GM23338 (cell line): ENCODE measurements at regions not wholly inside any gene's neighbourhood (a gene's known extent, or its start where the extent isn't known, plus 50 kb on each side); places are given as distances from the start of the nearest gene placed in this dataset.

Experiments
- ATAC-seq: fragments of 200-7000 bp; cut with Tn5 transposase; 3 replicates; pipeline ENCODE4 v1.9.1; 2020
- DNase-seq: peaks from one replicate; pipeline ENCODE4 v3.0.0-alpha.2; 2015; ENCODE audit warnings: low spot score
- H2AFZ ChIP-seq: fragments of 200-600 bp; sonication (generic); 2 replicates; pipeline ENCODE4 v1.8.0; 2016; ENCODE audit warnings: antibody characterized with exemption, mild to moderate bottlenecking, moderate library complexity
- H3F3A ChIP-seq: fragments of 200-600 bp; sonication (generic); replicated peaks from 2 replicates; pipeline ENCODE4 v1.8.0; 2017; ENCODE audit warnings: antibody characterized with exemption, mixed run types, low read depth
- H3K27ac ChIP-seq: fragments of 200-600 bp; sonication (generic); 2 replicates; pipeline ENCODE4 v1.6.1; 2016; ENCODE audit warnings: low read depth
- H3K27me3 ChIP-seq: fragments of 200-600 bp; sonication (generic); 2 replicates; pipeline ENCODE4 v1.8.0; 2016; ENCODE audit warnings: mild to moderate bottlenecking, mixed run types, moderate library complexity; ENCODE audit not compliant: insufficient read depth
- H3K36me3 ChIP-seq: fragments of 200-600 bp; sonication (generic); 2 replicates; pipeline ENCODE4 v1.8.0; 2016; ENCODE audit warnings: mild to moderate bottlenecking; ENCODE audit not compliant: insufficient read depth
- H3K4me1 ChIP-seq: fragments of 200-600 bp; sonication (generic); 2 replicates; pipeline ENCODE4 v1.8.0; 2016; ENCODE audit warnings: mild to moderate bottlenecking, moderate library complexity; ENCODE audit not compliant: insufficient read depth
- H3K4me2 ChIP-seq: fragments of 200-600 bp; sonication (generic); 2 replicates; pipeline ENCODE4 v1.7.1; 2017; ENCODE audit warnings: mixed run types
- H3K4me3 ChIP-seq: fragments of 200-600 bp; sonication (generic); 2 replicates; pipeline ENCODE4 v1.6.1; 2016; ENCODE audit warnings: mixed run types
- H3K79me2 ChIP-seq: fragments of 200-600 bp; sonication (generic); replicated peaks from 2 replicates; pipeline ENCODE4 v1.8.0; 2017; ENCODE audit warnings: mild to moderate bottlenecking; ENCODE audit not compliant: insufficient read depth
- H3K9me2 ChIP-seq: fragments of 200-600 bp; sonication (generic); 2 replicates; pipeline ENCODE4 v1.8.0; 2017; ENCODE audit not compliant: insufficient read depth
- H4K20me1 ChIP-seq: fragments of 200-600 bp; sonication (generic); replicated peaks from 2 replicates; pipeline ENCODE4 v1.8.0; 2017; ENCODE audit warnings: mild to moderate bottlenecking; ENCODE audit not compliant: insufficient read depth
- H3K27ac Mint-ChIP-seq: 2 replicates; pipeline ENCODE4 v1.8.0; 2020; ENCODE audit warnings: inconsistent platforms, mild to moderate bottlenecking, moderate library complexity, mixed read lengths
- H3K27me3 Mint-ChIP-seq: 3 replicates; pipeline ENCODE4 v1.8.0; 2022; ENCODE audit warnings: low read depth, mild to moderate bottlenecking, moderate library complexity, mixed read lengths, inconsistent platforms; ENCODE audit not compliant: insufficient read depth, poor library complexity
- H3K36me3 Mint-ChIP-seq: 3 replicates; pipeline ENCODE4 v1.8.0; 2021; ENCODE audit warnings: low read depth, mild to moderate bottlenecking, inconsistent platforms, moderate library complexity, mixed read lengths
- H3K4me1 Mint-ChIP-seq: 3 replicates; pipeline ENCODE4 v1.8.0; 2020; ENCODE audit warnings: mild to moderate bottlenecking, inconsistent platforms, mixed read lengths
- H3K4me3 Mint-ChIP-seq: 3 replicates; pipeline ENCODE4 v1.8.0; 2021; ENCODE audit warnings: moderate library complexity, mild to moderate bottlenecking, inconsistent platforms, mixed read lengths
- H3K9me3 Mint-ChIP-seq: 3 replicates; pipeline ENCODE4 v1.8.0; 2020; ENCODE audit warnings: moderate library complexity, mild to moderate bottlenecking, inconsistent platforms, mixed read lengths
- CREB1 ChIP-seq: fragments of 250-450 bp; sonication (Bioruptor Pico); IDR thresholded peaks from 2 replicates; pipeline ENCODE4 v1.5.0; 2020; ENCODE audit warnings: low read depth, mild to moderate bottlenecking, moderate library complexity
- CTCF ChIP-seq, 2 experiments: fragments of 200-600 bp in 1 of 2; sonication (generic) in 1 of 2; conservative IDR thresholded peaks; 2 replicates each; pipeline versions ENCODE4 v1.5.1 to v1.6.1; 2016 to 2017; ENCODE audit warnings: antibody characterized with exemption in 2 of 2, low read depth in 2 of 2, mild to moderate bottlenecking in 2 of 2, moderate library complexity in 1 of 2
- ETS1 ChIP-seq: IDR thresholded peaks from 2 replicates; pipeline ENCODE4 v1.6.1; 2016; ENCODE audit warnings: antibody characterized with exemption
- EZH2 ChIP-seq: fragments of 200-600 bp; sonication (generic); IDR thresholded peaks from one replicate; pipeline ENCODE4 v1.8.0; 2017; ENCODE audit warnings: antibody characterized with exemption, mild to moderate bottlenecking, low read depth; ENCODE audit not compliant: unreplicated experiment
- EZH2phosphoT487 ChIP-seq: fragments of 200-600 bp; sonication (generic); IDR thresholded peaks from one replicate; pipeline ENCODE4 v1.8.1; 2018; ENCODE audit warnings: antibody characterized with exemption; ENCODE audit not compliant: unreplicated experiment
- JUNB ChIP-seq: IDR thresholded peaks from one replicate; pipeline ENCODE4 v1.6.1; 2016; ENCODE audit warnings: antibody characterized with exemption; ENCODE audit not compliant: unreplicated experiment
- NANOG ChIP-seq: IDR thresholded peaks from 2 replicates; pipeline ENCODE4 v1.6.1; 2016; ENCODE audit warnings: antibody characterized with exemption, borderline replicate concordance
- POLR2AphosphoS5 ChIP-seq: IDR thresholded peaks from 2 replicates; pipeline ENCODE4 v1.6.1; 2016; ENCODE audit warnings: antibody characterized with exemption, low read depth
- REST ChIP-seq: IDR thresholded peaks from one replicate; pipeline ENCODE4 v1.6.1; 2018; ENCODE audit warnings: antibody characterized with exemption; ENCODE audit not compliant: unreplicated experiment
- STAT1 ChIP-seq: IDR thresholded peaks from one replicate; pipeline ENCODE4 v1.6.1; 2016; ENCODE audit warnings: antibody characterized with exemption; ENCODE audit not compliant: unreplicated experiment
- ZNF114 ChIP-seq: fragments of 250-450 bp; sonication (Bioruptor Pico); IDR thresholded peaks from 2 replicates; pipeline ENCODE4 v1.5.0; 2020; ENCODE audit warnings: mild to moderate bottlenecking, moderate library complexity
- ZNF331 ChIP-seq: fragments of 250-450 bp; sonication (Bioruptor Pico); IDR thresholded peaks from 2 replicates; pipeline ENCODE4 v1.5.0; 2020; ENCODE audit warnings: low read depth, mild to moderate bottlenecking, moderate library complexity
- ZNF462 ChIP-seq: fragments of 250-450 bp; sonication (Bioruptor Pico); IDR thresholded peaks from 2 replicates; pipeline ENCODE4 v1.5.0; 2020; ENCODE audit warnings: mild to moderate bottlenecking, moderate library complexity

GRCh38 chr2:20521682-20522189 is 74.9 kb downstream of the RHOB start:
- no peaks in the 10 kb centered on the region for H3K79me2 ChIP-seq
- TF ChIP-seq ZNF462 (CRISPR knock-in tag): no peak
- no peak for TF ChIP-seq EZH2phosphoT487
- no peak for TF ChIP-seq REST
- TF ChIP-seq ETS1: no peak
- TF ChIP-seq POLR2AphosphoS5: no peak
- TF ChIP-seq JUNB: no peak
- no peak for TF ChIP-seq CTCF (conservative IDR thresholded peaks at IDR 0.05; ENCODE audit: low read depth in 2 of 2)
- no peak for TF ChIP-seq CREB1 (CRISPR knock-in tag)
- no peak for TF ChIP-seq EZH2
- TF ChIP-seq STAT1: no peak
- TF ChIP-seq ZNF331: no peak
- TF ChIP-seq ZNF114: no peak
- no peak for TF ChIP-seq NANOG
- 0 out of 2 replicates have a peak, but pooled peaks cover 7% of the 10 kb centered on the region for H3K9me2 ChIP-seq
- H3K9me3 Mint-ChIP-seq: no peaks in the 10 kb centered on the region
- H3K36me3 ChIP-seq: no peaks in the 10 kb centered on the region
- H4K20me1 ChIP-seq: no peaks in the 10 kb centered on the region
- H3K27ac ChIP-seq: no peak overlapping the region
- no peaks in the 10 kb centered on the region for H3K36me3 Mint-ChIP-seq
- ATAC-seq (no peak), DNase-seq (no peak)
- H3K4me1 Mint-ChIP-seq: peaks cover 8% of the 10 kb centered on the region
- H3K27me3 ChIP-seq: no peaks in the 10 kb centered on the region
- no peak overlapping the region for H3K27ac Mint-ChIP-seq
- no peak overlapping the region for H2AFZ ChIP-seq
- no peaks in the 10 kb centered on the region for H3K4me1 ChIP-seq
- H3K27me3 Mint-ChIP-seq: peaks cover 3% of the 10 kb centered on the region
- no peak overlapping the region for H3K4me3 Mint-ChIP-seq
- H3K4me2 ChIP-seq: no peak overlapping the region
- no peak overlapping the region for H3K4me3 ChIP-seq
- H3F3A ChIP-seq: no peaks in the 10 kb centered on the region
